Loucy (cell line): ENCODE measurements at regions not wholly inside any gene's neighbourhood (a gene's known extent, or its start where the extent isn't known, plus 50 kb on each side); places are given as distances from the start of the nearest gene placed in this dataset.

ENCODE experiments used
- H2AFZ ChIP-seq: fragments of 200-600 bp; sonication (generic); 2 replicates; pipeline ENCODE4 v1.6.0; 2016; ENCODE audit warnings: antibody characterized with exemption, mild to moderate bottlenecking, low read length, moderate library complexity
- H3F3A ChIP-seq: fragments of 200-600 bp; 2 replicates; pipeline ENCODE4 v1.6.0; 2016; ENCODE audit warnings: antibody characterized with exemption, low read depth, mild to moderate bottlenecking
- H3K27me3 ChIP-seq: fragments of 200-600 bp; sonication (generic); 2 replicates; pipeline ENCODE4 v1.6.1; 2014; ENCODE audit warnings: low read length, mild to moderate bottlenecking; ENCODE audit not compliant: insufficient read depth, poor library complexity, severe bottlenecking
- H3K36me3 ChIP-seq: fragments of 200-600 bp; sonication (generic); 2 replicates; pipeline ENCODE4 v1.6.1; 2016; ENCODE audit warnings: low read length; ENCODE audit not compliant: insufficient read depth
- H3K4me1 ChIP-seq: fragments of 200-600 bp; sonication (generic); 2 replicates; pipeline ENCODE4 v1.5.1; 2014; ENCODE audit warnings: low read length, mild to moderate bottlenecking; ENCODE audit not compliant: insufficient read depth, poor library complexity, severe bottlenecking
- H3K4me2 ChIP-seq: fragments of 200-600 bp; sonication (generic); 2 replicates; pipeline ENCODE4 v1.6.0; 2014; ENCODE audit warnings: antibody characterized with exemption, low read length, low read depth, mild to moderate bottlenecking; ENCODE audit not compliant: poor library complexity, severe bottlenecking
- H3K4me3 ChIP-seq: fragments of 200-600 bp; sonication (generic); 2 replicates; pipeline ENCODE4 v1.5.1; 2014; ENCODE audit warnings: low read length, mild to moderate bottlenecking, mixed read lengths; ENCODE audit not compliant: poor library complexity, severe bottlenecking
- H3K79me2 ChIP-seq: fragments of 200-600 bp; sonication (generic); 2 replicates; pipeline ENCODE4 v1.6.1; 2014; ENCODE audit warnings: low read length; ENCODE audit not compliant: insufficient read depth
- H3K9ac ChIP-seq: fragments of 200-600 bp; sonication (generic); 2 replicates; pipeline ENCODE4 v1.6.0; 2014; ENCODE audit warnings: mild to moderate bottlenecking, low read depth, low read length, moderate library complexity; ENCODE audit not compliant: poor library complexity, severe bottlenecking
- H3K9me2 ChIP-seq: fragments of 200-600 bp; sonication (generic); replicated peaks from 2 replicates; pipeline ENCODE4 v1.6.1; 2016; ENCODE audit warnings: low read depth, low read length, mixed read lengths
- H3K9me3 ChIP-seq: fragments of 200-600 bp; sonication (generic); 2 replicates; pipeline ENCODE4 v1.6.1; 2014; ENCODE audit warnings: mild to moderate bottlenecking, antibody characterized with exemption, low read length, low read depth; ENCODE audit not compliant: insufficient read depth
- H4K20me1 ChIP-seq: fragments of 200-600 bp; sonication (generic); 2 replicates; pipeline ENCODE4 v1.6.0; 2014; ENCODE audit warnings: antibody characterized with exemption, low read length, mild to moderate bottlenecking; ENCODE audit not compliant: insufficient read depth, poor library complexity, severe bottlenecking
- EZH2phosphoT487 ChIP-seq: fragments of 200-600 bp; IDR thresholded peaks from 2 replicates; pipeline ENCODE4 v1.6.1; 2018; ENCODE audit warnings: antibody characterized with exemption, mild to moderate bottlenecking, moderate library complexity, borderline replicate concordance
- TF ChIP-seq, protein P1 (sequence below): fragments of 200-600 bp; sonication (generic); conservative IDR thresholded peaks from 2 replicates; pipeline ENCODE4 v1.5.1; 2014; ENCODE audit warnings: mild to moderate bottlenecking, antibody characterized with exemption, low read length

DNA sequence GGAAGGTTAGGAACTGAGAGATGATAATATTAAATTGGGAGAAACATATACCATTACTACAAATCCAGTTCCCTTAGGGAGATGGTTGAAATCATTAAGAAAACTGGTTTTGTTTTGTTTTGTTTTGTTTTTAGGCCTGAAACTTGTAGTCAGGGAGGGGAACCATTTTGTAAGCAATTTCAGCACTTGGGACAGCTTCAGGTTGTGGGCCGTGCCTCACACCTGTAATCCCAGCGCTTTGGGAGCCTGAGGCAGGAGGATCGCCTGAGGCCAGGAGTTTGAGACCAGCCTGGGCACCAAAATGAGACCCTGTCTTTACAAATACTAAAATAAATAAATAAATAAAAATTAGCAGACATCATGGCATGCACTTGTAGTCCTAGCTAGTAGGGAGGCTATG, 694.3 kb upstream of the NR5A2 start:
- TF ChIP-seq EZH2phosphoT487, result no peak
- TF ChIP-seq, protein P1, sequence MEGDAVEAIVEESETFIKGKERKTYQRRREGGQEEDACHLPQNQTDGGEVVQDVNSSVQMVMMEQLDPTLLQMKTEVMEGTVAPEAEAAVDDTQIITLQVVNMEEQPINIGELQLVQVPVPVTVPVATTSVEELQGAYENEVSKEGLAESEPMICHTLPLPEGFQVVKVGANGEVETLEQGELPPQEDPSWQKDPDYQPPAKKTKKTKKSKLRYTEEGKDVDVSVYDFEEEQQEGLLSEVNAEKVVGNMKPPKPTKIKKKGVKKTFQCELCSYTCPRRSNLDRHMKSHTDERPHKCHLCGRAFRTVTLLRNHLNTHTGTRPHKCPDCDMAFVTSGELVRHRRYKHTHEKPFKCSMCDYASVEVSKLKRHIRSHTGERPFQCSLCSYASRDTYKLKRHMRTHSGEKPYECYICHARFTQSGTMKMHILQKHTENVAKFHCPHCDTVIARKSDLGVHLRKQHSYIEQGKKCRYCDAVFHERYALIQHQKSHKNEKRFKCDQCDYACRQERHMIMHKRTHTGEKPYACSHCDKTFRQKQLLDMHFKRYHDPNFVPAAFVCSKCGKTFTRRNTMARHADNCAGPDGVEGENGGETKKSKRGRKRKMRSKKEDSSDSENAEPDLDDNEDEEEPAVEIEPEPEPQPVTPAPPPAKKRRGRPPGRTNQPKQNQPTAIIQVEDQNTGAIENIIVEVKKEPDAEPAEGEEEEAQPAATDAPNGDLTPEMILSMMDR, result no peak

DNA sequence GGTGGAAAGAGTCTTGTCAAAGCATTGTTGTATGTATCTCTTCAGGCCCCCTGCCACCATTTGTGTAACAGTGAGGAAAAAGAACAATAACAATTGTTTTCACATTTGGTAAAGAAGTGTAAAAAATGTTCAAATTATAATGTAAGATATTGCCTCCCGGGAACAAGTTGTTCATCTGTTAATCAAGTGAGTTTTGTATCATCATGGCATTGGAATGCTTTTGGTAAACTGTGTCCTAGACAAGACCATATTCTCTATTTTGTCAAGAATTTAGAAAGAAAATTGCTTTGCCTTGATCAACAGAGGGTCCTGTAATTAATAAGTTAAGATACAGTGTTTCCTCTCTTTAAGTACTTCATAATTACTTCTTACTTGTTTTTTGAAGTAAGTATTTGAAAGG, 692.0 kb upstream of the NR5A2 start:
- Histone ChIP-seq H3K9me3 (no peaks in the 10 kb centered on the region), H3K9me2 (no peaks in the 10 kb centered on the region), H3K36me3 (no peaks in the 10 kb centered on the region), H3F3A (no peaks in the 10 kb centered on the region), H3K79me2 (no peaks in the 10 kb centered on the region), H3K4me1 (no peaks in the 10 kb centered on the region), H3K4me3 (no peak overlapping the region), H3K4me2 (no peak overlapping the region), H2AFZ (no peak overlapping the region), H3K9ac (no peak overlapping the region), H4K20me1 (no peaks in the 10 kb centered on the region), H3K27me3 (no peaks in the 10 kb centered on the region)
- TF ChIP-seq EZH2phosphoT487, result no peak
- TF ChIP-seq, protein P1, result no peak

More for the DNA sequence above, 694.3 kb upstream of the NR5A2 start:
- Histone ChIP-seq H4K20me1 (no peaks in the 10 kb centered on the region), H3K27me3 (no peaks in the 10 kb centered on the region), H3K36me3 (no peaks in the 10 kb centered on the region), H3K79me2 (no peaks in the 10 kb centered on the region), H3K9ac (no peak overlapping the region), H3F3A (no peaks in the 10 kb centered on the region), H3K4me2 (no peak overlapping the region), H3K9me3 (no peaks in the 10 kb centered on the region), H3K9me2 (no peaks in the 10 kb centered on the region), H3K4me3 (no peak overlapping the region), H3K4me1 (no peaks in the 10 kb centered on the region), H2AFZ (no peak overlapping the region)

DNA sequence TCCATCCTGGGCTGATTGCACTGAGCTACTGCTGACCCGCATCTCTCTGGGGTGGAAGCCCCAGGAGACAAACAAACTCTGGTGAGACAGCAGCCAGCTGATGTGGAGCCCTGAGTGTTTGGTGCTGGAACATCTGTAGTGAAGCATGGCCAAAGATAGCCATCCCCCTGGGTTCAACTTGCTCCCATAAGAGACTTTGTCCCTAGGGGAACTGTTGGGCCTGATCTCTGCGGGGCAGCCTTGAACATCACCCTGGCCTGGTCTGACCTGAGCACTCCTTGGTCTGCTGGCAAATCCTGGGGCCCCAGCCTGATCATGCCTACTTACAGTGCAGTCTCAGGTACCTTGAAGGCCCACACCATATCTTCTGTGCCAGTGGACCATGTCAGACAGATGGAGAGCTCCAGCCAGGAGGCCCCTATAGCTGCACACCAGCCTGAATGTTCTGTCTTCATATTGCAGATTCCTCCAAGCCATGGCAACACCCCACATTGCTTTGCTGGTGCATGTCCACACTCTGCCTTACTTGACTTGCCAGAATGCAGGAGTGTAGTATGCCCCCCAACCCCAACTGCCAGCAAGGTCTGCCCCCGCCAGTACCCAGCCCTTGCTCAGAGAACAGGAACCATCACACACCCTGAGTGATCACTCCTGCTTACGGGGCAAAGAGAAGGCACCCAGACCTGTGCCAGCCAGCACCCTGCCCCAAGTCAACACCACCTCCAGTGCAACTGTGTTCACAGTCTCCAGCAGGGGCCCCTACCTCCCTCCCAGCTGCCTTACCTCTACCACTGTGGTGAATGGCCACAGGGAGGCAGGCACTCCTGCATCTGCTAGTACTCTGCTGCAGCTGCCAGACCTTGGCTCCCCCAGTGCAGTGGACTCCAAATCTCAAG, 690.5 kb upstream of the NR5A2 start:
- no peaks in the 10 kb centered on the region for H3K79me2 ChIP-seq
- H3K27me3 ChIP-seq, result no peaks in the 10 kb centered on the region
- H2AFZ ChIP-seq, result no peak overlapping the region
- H3K36me3 ChIP-seq, result no peaks in the 10 kb centered on the region
- H3K9me3 ChIP-seq, result no peaks in the 10 kb centered on the region
- H3K4me2 ChIP-seq, result no peak overlapping the region
- H3K4me3 ChIP-seq, result no peak overlapping the region
- no peaks in the 10 kb centered on the region for H4K20me1 ChIP-seq
- H3K9ac ChIP-seq, result no peak overlapping the region
- no peaks in the 10 kb centered on the region for H3F3A ChIP-seq
- no peaks in the 10 kb centered on the region for H3K4me1 ChIP-seq
- H3K9me2 ChIP-seq, result no peaks in the 10 kb centered on the region
- TF ChIP-seq, protein P1, result peak; percentile 54
- no peak for TF ChIP-seq EZH2phosphoT487
